ENCODE measurements at regions not wholly inside any gene's neighbourhood (a gene's known extent, or its start where the extent isn't known, plus 50 kb on each side); places are given as distances from the start of the nearest gene placed in this dataset.

- intact Hi-C loops (cut with DNase I; ENCODE audit: low total_unique reads), result no loop called here
- 74 to 88% (median 79%) methylated on average over 9 of the region's 9 CpGs for WGBS, 5 donors
- TF ChIP-seq POLR2A (IDR thresholded peaks at IDR 0.05) (no peak), POLR2AphosphoS5 (IDR thresholded peaks at IDR 0.05) (no peak), CTCF (IDR thresholded peaks at IDR 0.05) (no peak), EP300 (IDR thresholded peaks at IDR 0.05) (no peak)
- peaks cover 5 to 17% (median 7%) of the 10 kb centered on the region in 4 donors for H3K4me1 ChIP-seq
- no peaks in the 10 kb centered on the region for H3K9me3 ChIP-seq
- H3K27ac ChIP-seq, result no peak overlapping the region
- H3K36me3 ChIP-seq, result no peaks in the 10 kb centered on the region
- no peak for DNase-seq
- H3K27me3 ChIP-seq, result no peaks in the 10 kb centered on the region
- H3K4me3 ChIP-seq, result no peak overlapping the region
Measured at GRCh38 chr6:14634072-14634471, 516.5 kb downstream of the CD83 start.

- H3K4me3 ChIP-seq, result no peak overlapping the region
- no peaks in the 10 kb centered on the region for H3K27me3 ChIP-seq
- DNase-seq, result peak; percentile 26 to 36
- intact Hi-C loops (cut with DNase I; ENCODE audit: low total_unique reads), result no loop called here
- H3K27ac ChIP-seq, result no peak overlapping the region
- TF ChIP-seq CTCF (IDR thresholded peaks at IDR 0.05) (no peak), POLR2AphosphoS5 (IDR thresholded peaks at IDR 0.05) (no peak), POLR2A (IDR thresholded peaks at IDR 0.05) (no peak)
- 0% methylated on average over 1 of the region's 1 CpG for WGBS, 5 donors
- no peaks in the 10 kb centered on the region for H3K36me3 ChIP-seq
- peaks cover 6 to 23% (median 12%) of the 10 kb centered on the region in 4 donors for H3K4me1 ChIP-seq
- no peaks in the 10 kb centered on the region for H3K9me3 ChIP-seq
Measured at GRCh38 chr6:14635195-14635594, 517.6 kb downstream of the CD83 start.

GRCh38 chr6:14635934-14636591, 518.5 kb downstream of the CD83 start:
- Histone ChIP-seq H3K9me3 (no peaks in the 10 kb centered on the region), H3K4me1 (peaks cover 6 to 23% (median 12%) of the 10 kb centered on the region in 4 donors), H3K36me3 (no peaks in the 10 kb centered on the region), H3K27ac (no peak overlapping the region), H3K27me3 (no peaks in the 10 kb centered on the region), H3K4me3 (no peak overlapping the region)
- peak in 1 of 2 donors; percentile 22 for DNase-seq
- TF ChIP-seq EP300 (IDR thresholded peaks at IDR 0.05), result no peak
- 75 to 79% (median 77%) methylated on average over 6 of the region's 6 CpGs for WGBS, 5 donors
- intact Hi-C loops (cut with DNase I; ENCODE audit: low total_unique reads), result no loop called here

GRCh38 chr6:14638435-14638905, 520.9 kb downstream of the CD83 start:
- intact Hi-C loops (cut with DNase I; ENCODE audit: low total_unique reads), result no loop called here
- Histone ChIP-seq H3K9me3 (no peaks in the 10 kb centered on the region), H3K4me3 (peak overlapping the region in 1 of 4 donors; percentile 15), H3K27me3 (no peaks in the 10 kb centered on the region), H3K4me1 (peaks cover 6 to 23% (median 12%) of the 10 kb centered on the region in 4 donors), H3K27ac (peak overlapping the region in 2 of 5 donors; percentile 17 to 50), H3K36me3 (no peaks in the 10 kb centered on the region)
- no peak for DNase-seq
- WGBS, 5 donors, result 52 to 63% (median 52%) methylated on average over 4 of the region's 4 CpGs
- no peak for TF ChIP-seq CTCF (IDR thresholded peaks at IDR 0.05)
- TF ChIP-seq POLR2A (IDR thresholded peaks at IDR 0.05), result no peak
- no peak for TF ChIP-seq EP300 (IDR thresholded peaks at IDR 0.05)
- TF ChIP-seq POLR2AphosphoS5 (IDR thresholded peaks at IDR 0.05), result no peak
